ENCODE measurements at regions not wholly inside any gene's neighbourhood (a gene's known extent, or its start where the extent isn't known, plus 50 kb on each side); places are given as distances from the start of the nearest gene placed in this dataset.

GRCh38 chr4:29521281-29521680, 1198.9 kb upstream of the PCDH7 start:
- no peaks in the 10 kb centered on the region for H3K27me3 ChIP-seq (ENCODE audit: insufficient read depth, low read depth)
- no peaks in the 10 kb centered on the region for H3K36me3 ChIP-seq (ENCODE audit: insufficient read depth)
- no peak for TF ChIP-seq CTCF (conservative IDR thresholded peaks at IDR 0.05; ENCODE audit: low read depth, low read length)
- no peak overlapping the region for H3K4me2 ChIP-seq
- no peaks in the 10 kb centered on the region for H3K79me2 ChIP-seq (ENCODE audit: insufficient read depth, low read depth)
- H3K4me1 ChIP-seq (ENCODE audit: low read depth, poor library complexity, severe bottlenecking), result no peaks in the 10 kb centered on the region
- no peaks in the 10 kb centered on the region for H4K20me1 ChIP-seq (ENCODE audit: insufficient read depth)
- H3K27ac ChIP-seq, result no peak overlapping the region
- no peak overlapping the region for H3K9ac ChIP-seq
- H2AFZ ChIP-seq (ENCODE audit: low read depth), result no peak overlapping the region
- H3K4me3 ChIP-seq (IDR thresholded peaks at IDR 0.05; ENCODE audit: insufficient read depth, low read depth, low read length), result no peak overlapping the region

- Histone ChIP-seq H3K79me2 (ENCODE audit: insufficient read depth, low read depth) (no peaks in the 10 kb centered on the region), H3K27me3 (ENCODE audit: insufficient read depth, low read depth) (no peaks in the 10 kb centered on the region), H3K4me3 (IDR thresholded peaks at IDR 0.05; ENCODE audit: insufficient read depth, low read depth, low read length) (no peak overlapping the region)
These were observed 1183.4 kb upstream of the PCDH7 start for GRCh38 chr4:29536745-29537144.

GRCh38 chr4:29538889-29539646, 1181.1 kb upstream of the PCDH7 start:
- Histone ChIP-seq H3K27me3 (ENCODE audit: insufficient read depth, low read depth) (no peaks in the 10 kb centered on the region), H2AFZ (ENCODE audit: low read depth) (no peak overlapping the region)
- TF ChIP-seq CTCF (conservative IDR thresholded peaks at IDR 0.05; ENCODE audit: low read depth, low read length), result no peak

More at GRCh38 chr4:29536745-29537144, 1183.4 kb upstream of the PCDH7 start:
- no peak overlapping the region for H3K27ac ChIP-seq
- no peak for TF ChIP-seq CTCF (conservative IDR thresholded peaks at IDR 0.05; ENCODE audit: low read depth, low read length)
- no peaks in the 10 kb centered on the region for H4K20me1 ChIP-seq (ENCODE audit: insufficient read depth)
- no peak overlapping the region for H3K9ac ChIP-seq
- no peaks in the 10 kb centered on the region for H3K36me3 ChIP-seq (ENCODE audit: insufficient read depth)
- H2AFZ ChIP-seq (ENCODE audit: low read depth), result no peak overlapping the region
- no peaks in the 10 kb centered on the region for H3K4me1 ChIP-seq (ENCODE audit: low read depth, poor library complexity, severe bottlenecking)
- no peak overlapping the region for H3K4me2 ChIP-seq

GRCh38 chr4:29540439-29541102, 1179.6 kb upstream of the PCDH7 start:
- Histone ChIP-seq H3K4me2 (no peak overlapping the region), H3K27ac (no peak overlapping the region), H3K4me3 (IDR thresholded peaks at IDR 0.05; ENCODE audit: insufficient read depth, low read depth, low read length) (no peak overlapping the region), H3K36me3 (ENCODE audit: insufficient read depth) (no peaks in the 10 kb centered on the region), H3K27me3 (ENCODE audit: insufficient read depth, low read depth) (no peaks in the 10 kb centered on the region), H2AFZ (ENCODE audit: low read depth) (no peak overlapping the region), H4K20me1 (ENCODE audit: insufficient read depth) (no peaks in the 10 kb centered on the region), H3K4me1 (ENCODE audit: low read depth, poor library complexity, severe bottlenecking) (no peaks in the 10 kb centered on the region), H3K79me2 (ENCODE audit: insufficient read depth, low read depth) (no peaks in the 10 kb centered on the region), H3K9ac (no peak overlapping the region)
- TF ChIP-seq CTCF (conservative IDR thresholded peaks at IDR 0.05; ENCODE audit: low read depth, low read length), result no peak

More at GRCh38 chr4:29538889-29539646, 1181.1 kb upstream of the PCDH7 start:
- Histone ChIP-seq H3K4me3 (IDR thresholded peaks at IDR 0.05; ENCODE audit: insufficient read depth, low read depth, low read length) (no peak overlapping the region), H3K79me2 (ENCODE audit: insufficient read depth, low read depth) (no peaks in the 10 kb centered on the region), H3K4me1 (ENCODE audit: low read depth, poor library complexity, severe bottlenecking) (no peaks in the 10 kb centered on the region), H4K20me1 (ENCODE audit: insufficient read depth) (no peaks in the 10 kb centered on the region), H3K36me3 (ENCODE audit: insufficient read depth) (no peaks in the 10 kb centered on the region), H3K4me2 (no peak overlapping the region), H3K27ac (no peak overlapping the region), H3K9ac (no peak overlapping the region)

Data from KMS-11 (cell line).